ENCODE measurements at regions not wholly inside any gene's neighbourhood (a gene's known extent, or its start where the extent isn't known, plus 50 kb on each side); places are given as distances from the start of the nearest gene placed in this dataset.

DNA sequence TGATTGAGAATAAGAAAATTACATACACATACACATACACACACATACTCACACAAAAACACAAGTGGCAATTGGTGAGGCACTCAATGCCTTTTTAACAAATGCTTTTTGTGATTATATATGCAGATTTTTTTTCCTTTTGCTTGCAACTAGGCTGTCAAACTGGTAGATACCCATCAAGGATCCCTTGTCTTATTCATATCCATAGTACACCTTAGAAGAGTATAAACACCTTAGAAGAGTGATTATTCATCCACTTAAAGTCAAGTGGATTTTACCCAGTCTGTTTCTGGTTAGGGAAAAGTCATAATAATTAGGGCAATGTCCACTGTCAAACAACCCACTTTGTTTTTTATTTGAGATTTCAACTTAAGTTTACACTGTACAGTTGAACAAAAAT lies 1773.4 kb upstream of the MIR17HG start:
- DNase-seq (ENCODE audit: low read depth), result no peak
- TF ChIP-seq CTCF (IDR thresholded peaks at IDR 0.05; ENCODE audit: insufficient read depth, low read length), result no peak
- no peak overlapping the region for H3K4me3 ChIP-seq (ENCODE audit: low read depth, low read length)

DNA sequence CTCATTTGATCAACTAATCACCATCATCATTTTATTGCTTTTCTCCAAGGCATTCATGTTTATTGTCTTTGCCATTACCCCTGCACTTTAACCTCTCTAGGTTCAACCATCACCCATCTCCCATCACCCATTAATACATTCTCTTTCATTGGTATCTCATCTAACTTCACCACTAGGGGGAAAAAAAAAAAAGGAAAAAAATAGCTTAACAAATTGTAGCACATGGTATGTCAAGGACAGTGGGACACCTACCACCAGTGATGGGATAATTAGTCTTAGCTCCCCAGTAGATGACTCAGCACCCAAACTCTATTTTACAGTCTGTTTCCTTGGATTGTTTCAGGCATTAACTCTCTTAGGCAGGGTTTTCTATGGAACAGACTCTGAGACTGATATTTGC lies 1770.2 kb upstream of the MIR17HG start:
- no peak overlapping the region for H3K4me3 ChIP-seq (ENCODE audit: low read depth, low read length)
- TF ChIP-seq CTCF (IDR thresholded peaks at IDR 0.05; ENCODE audit: insufficient read depth, low read length), result no peak
- no peak for DNase-seq (ENCODE audit: low read depth)

- TF ChIP-seq CTCF (IDR thresholded peaks at IDR 0.05; ENCODE audit: insufficient read depth, low read length), result no peak
- no peak for DNase-seq (ENCODE audit: low read depth)
These were observed 1763.3 kb upstream of the MIR17HG start for GRCh38 chr13:89584058-89584620.

GRCh38 chr13:89602655-89603054 lies 1744.8 kb upstream of the MIR17HG start:
- no peak overlapping the region for H3K4me3 ChIP-seq (ENCODE audit: low read depth, low read length)

More at GRCh38 chr13:89584058-89584620, 1763.3 kb upstream of the MIR17HG start:
- H3K4me3 ChIP-seq (ENCODE audit: low read depth, low read length), result no peak overlapping the region

GRCh38 chr13:89603187-89603586 lies 1744.3 kb upstream of the MIR17HG start:
- no peak overlapping the region for H3K4me3 ChIP-seq (ENCODE audit: low read depth, low read length)
- no peak for TF ChIP-seq CTCF (IDR thresholded peaks at IDR 0.05; ENCODE audit: insufficient read depth, low read length)
- no peak for DNase-seq (ENCODE audit: low read depth)

More at GRCh38 chr13:89602655-89603054, 1744.8 kb upstream of the MIR17HG start:
- no peak for TF ChIP-seq CTCF (IDR thresholded peaks at IDR 0.05; ENCODE audit: insufficient read depth, low read length)
- no peak for DNase-seq (ENCODE audit: low read depth)

GRCh38 chr13:89609318-89609717 lies 1738.2 kb upstream of the MIR17HG start:
- no peak for DNase-seq (ENCODE audit: low read depth)
- no peak overlapping the region for H3K4me3 ChIP-seq (ENCODE audit: low read depth, low read length)
- TF ChIP-seq CTCF (IDR thresholded peaks at IDR 0.05; ENCODE audit: insufficient read depth, low read length), result no peak

DNA sequence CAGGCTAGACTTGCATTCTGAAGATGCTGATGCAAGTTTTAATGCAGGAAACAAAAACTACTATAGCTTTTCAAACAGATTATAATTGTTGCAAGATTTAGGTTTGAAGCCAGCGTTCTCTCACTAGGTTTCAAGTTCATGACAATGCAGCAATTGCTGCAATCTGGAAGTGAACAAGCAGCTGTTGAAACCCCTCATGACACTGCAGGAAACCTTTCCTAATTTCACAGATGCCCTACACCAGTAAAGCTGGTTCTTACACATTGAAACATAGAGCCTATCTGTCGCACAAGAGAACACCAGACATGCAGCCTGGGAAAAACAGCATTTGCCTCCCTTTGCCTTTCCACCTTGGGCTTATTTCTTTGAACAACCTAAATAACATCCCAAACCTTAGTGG lies 1737.2 kb upstream of the MIR17HG start:
- H3K4me3 ChIP-seq (ENCODE audit: low read depth, low read length), result no peak overlapping the region
- no peak for TF ChIP-seq CTCF (IDR thresholded peaks at IDR 0.05; ENCODE audit: insufficient read depth, low read length)
- no peak for DNase-seq (ENCODE audit: low read depth)
